IPS DF 19.7 (cell line): ENCODE measurements at regions not wholly inside any gene's neighbourhood (a gene's known extent, or its start where the extent isn't known, plus 50 kb on each side); places are given as distances from the start of the nearest gene placed in this dataset.
"Not testable (repeated sequence)": the region's sequence is repeated elsewhere in the genome, so short reads cannot be mapped to it uniquely, and the experiment has no call there.

ENCODE experiments used
- DNase-seq: peaks from one replicate; pipeline ENCODE4 v3.0.0-alpha.2; 2013; ENCODE audit warnings: low read depth, low spot score

- no peak for DNase-seq
Measured at GRCh38 chr2:136327162-136327852, 209.4 kb upstream of the CXCR4 start.

DNA sequence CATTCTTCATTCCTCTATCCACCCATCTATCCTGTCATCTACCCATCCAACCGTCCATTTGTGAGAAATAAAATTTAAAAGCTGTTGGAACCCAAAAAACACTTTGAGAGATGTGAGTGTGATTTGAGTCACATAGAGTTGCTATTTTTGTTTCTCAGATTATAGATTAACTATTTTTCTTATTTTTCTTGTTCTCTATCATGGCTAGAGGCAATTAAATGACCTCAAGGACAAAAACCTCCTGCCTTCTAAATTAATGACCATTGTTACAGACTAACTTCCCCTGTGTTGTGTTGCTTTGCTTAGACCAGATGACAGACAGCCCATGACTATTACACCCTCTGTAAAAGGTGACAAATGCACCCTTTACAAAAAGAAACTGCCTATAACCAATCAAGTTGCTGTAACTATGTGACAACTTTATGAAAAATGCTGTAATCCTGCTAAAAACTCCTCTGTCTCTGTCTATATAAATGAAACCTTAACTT is 207.9 kb upstream of the CXCR4 start:
- DNase-seq = no peak

GRCh38 chr2:136324966-136325365 is 207.0 kb upstream of the CXCR4 start:
- DNase-seq = no peak

DNA sequence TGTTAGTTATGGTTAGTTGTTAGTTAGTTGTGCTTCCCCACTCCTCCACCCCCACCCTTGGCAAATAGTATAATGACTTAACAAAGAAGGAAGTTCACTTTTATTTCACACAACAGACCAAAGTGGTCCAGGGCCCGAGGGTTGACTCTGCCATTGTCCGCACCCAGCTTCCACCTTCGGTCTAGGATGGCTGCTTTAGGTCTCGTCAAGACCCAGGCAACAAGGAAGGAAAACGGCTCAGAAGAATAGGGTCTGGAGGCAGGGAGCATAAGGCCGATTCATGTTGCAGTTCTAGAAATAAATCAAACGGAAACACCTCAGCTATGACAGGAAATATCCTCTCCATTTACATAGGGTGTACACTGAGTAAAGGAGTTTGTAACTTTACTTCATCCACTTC is 206.0 kb upstream of the CXCR4 start:
- no peak for DNase-seq

DNA sequence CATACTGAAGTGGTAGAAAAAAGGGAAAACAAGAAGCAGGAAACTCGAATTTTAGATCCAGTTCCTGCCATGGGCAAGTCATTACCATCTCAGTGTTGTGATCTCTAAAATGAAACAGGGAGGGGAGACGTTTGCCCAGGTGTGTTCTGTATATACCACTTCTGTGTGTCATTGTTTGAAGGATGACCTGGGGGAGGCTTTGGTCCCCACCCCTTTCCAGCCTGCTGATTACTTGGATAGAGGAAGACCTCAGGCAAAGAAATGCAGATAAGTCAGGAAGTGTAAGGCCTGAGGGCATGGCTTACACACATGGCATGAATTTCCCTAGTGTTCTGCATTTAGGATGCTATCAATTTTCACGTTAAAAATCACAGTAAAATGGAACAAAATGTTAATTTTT is 205.2 kb upstream of the CXCR4 start:
- DNase-seq = no peak

- DNase-seq = no peak
Measured at GRCh38 chr2:136322428-136322827, 204.5 kb upstream of the CXCR4 start.

- DNase-seq = no peak
Measured at GRCh38 chr2:136319651-136320050, 201.7 kb upstream of the CXCR4 start.

DNA sequence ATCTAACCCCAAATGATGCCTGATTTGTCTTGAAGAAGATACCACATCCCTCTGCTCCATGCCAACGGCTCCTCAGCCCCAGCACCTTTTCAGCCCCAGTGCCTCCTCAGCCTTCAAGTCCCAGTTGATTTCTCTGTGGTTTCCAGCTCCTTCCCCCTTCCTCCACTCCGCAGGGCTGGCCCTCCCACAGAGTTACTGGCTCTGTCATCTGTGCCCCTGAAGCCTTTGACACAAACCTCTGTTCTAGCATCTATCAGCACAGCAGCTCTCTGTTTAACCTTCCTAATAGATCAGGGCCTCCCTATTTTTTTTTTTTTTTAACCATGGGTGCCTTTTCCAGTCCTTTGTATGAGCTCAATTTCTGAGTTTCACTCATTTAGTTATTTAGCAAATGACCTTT is 201.3 kb upstream of the CXCR4 start:
- DNase-seq = no peak

- no peak for DNase-seq
Measured at GRCh38 chr2:136314240-136314639, 196.3 kb upstream of the CXCR4 start.

GRCh38 chr2:136312568-136312967 is 194.6 kb upstream of the CXCR4 start:
- not testable (repeated sequence) for DNase-seq

GRCh38 chr2:136310797-136311603 is 193.1 kb upstream of the CXCR4 start:
- DNase-seq = no peak

DNA sequence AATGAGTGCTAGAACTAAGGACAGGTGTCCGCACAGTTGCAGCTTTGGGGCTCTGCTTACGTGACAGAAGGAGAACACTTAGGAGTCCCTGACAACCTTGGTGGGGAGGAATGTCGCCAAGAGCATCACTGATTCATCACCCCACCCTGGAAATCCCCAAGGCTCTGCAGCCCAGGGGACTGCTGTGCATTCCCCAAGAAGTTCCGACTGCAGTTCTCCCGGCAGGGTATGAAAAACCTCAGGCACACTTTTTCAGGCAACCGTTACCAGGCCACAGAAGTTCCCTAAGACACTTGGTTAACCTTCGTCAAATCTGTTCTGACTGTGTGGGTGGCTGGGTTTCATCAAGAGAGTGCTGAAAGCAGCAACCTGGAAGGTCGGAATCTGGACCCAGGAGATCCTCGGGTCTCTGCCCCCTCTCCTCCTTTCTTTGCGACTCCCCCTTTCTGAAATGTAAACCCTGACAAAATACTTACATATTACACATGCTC is 192.1 kb upstream of the CXCR4 start:
- DNase-seq = no peak

DNA sequence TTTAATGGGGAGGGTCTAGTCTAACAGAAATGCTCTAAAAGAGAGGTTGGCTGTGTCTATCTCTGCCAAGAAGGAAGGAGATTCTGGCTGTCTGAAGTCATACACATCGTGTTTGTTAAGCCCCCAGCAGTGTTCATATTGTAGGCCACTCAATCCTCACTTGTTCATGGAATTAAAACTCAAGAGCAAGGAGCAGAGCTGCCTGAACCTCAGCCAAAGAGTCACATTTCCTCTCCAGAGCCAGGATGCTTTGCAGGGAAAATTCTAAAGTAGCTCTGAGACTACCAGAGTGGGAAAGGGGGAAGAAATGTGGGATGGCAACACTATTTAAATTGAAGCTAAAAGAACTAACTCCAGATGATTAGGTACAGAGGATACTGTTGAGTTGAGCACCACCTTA is 190.7 kb upstream of the CXCR4 start:
- DNase-seq = no peak

DNA sequence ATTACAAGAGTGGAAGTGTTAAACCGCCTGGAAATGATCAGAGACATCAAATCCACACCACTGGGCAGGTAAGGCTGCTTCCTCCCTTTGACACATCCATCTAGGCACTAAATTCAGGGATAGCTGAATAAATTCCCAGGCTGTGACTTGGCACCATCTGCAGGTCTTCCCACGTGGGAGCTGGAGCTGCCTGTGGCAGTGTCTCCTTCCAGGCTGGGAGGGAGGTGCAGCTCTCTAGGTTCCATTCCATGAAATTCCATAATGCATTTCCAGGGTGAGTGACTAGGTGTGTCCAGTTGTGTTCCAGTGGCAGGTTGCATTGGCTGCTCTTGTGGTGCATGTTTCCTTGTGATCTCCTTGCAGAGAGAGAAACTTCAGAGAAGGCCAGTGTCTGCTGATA is 188.9 kb upstream of the CXCR4 start:
- no peak for DNase-seq

DNA sequence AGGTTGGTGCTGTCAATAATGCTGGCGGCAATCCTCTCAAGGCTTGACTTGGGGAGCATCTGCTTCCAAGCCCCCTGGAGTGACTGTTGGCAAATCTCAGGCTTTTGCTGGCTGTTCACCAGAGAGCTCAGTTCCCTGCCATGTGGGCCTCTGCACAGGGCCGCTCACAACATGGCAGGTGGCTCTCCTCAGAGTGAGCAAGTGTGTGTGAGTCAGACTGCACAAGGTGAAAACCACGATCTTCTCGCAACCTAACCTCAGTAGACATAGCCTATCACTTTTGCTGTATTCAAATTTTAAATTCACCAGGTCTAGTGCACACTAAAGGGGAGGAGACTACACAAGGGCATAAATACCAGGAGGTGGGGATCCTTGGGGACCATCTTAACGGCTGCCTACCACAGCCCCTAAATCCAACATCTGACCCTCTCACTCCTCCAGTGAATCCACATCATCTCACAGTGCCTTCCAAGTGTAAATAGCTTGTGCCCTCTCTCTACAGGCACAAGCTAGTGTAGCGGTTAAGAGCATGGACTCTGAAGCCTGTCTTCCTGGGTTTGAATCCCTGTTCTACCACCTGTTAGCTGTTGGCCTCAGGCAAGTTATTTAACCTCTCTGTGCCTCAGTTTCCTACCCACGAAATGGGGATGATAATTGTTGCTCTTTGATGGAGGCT is 187.7 kb upstream of the CXCR4 start:
- no peak for DNase-seq

DNA sequence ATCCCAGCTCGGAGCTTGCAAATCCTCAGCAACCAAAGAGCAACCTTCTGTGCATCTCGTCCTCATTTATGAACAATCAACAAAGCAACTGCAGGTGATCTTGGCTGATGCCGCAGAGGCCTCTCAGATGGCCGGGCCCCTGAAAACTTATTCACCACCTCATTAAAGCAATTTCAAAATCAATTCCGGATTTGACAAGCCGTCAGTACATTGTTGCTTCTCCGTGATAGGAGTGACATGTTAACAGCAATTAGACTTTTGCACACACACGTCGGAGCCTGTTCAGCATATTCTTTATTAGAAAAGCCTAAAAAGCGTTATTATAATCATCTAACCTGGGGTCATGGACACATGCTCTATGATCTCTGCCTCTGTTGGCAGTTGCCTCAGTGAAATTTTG is 183.1 kb upstream of the CXCR4 start:
- no peak for DNase-seq

- no peak for DNase-seq
Measured at GRCh38 chr2:136298631-136299030, 180.7 kb upstream of the CXCR4 start.

DNA sequence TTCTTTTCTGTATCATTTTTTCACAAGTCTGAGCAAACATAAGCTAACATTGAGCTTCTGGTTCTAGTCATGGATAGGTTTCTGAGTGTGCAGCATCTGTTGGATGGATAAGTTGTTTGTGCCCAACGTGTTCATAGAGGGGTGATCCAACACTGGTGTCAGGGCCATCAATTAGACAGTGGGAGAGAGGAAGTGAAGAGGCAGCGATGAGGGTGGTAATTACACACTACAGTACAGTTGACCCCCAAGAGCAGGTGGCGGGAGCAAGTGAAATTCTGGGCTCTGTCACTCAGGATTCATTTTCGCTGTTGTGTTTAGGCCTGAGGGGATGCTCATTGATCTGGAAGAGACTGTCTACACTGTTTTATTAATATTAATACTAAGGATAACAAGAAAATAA is 180.0 kb upstream of the CXCR4 start:
- no peak for DNase-seq

- DNase-seq = no peak
Measured at GRCh38 chr2:136297312-136297711, 179.4 kb upstream of the CXCR4 start.

GRCh38 chr2:136295168-136295567 is 177.2 kb upstream of the CXCR4 start:
- DNase-seq = no peak

DNA sequence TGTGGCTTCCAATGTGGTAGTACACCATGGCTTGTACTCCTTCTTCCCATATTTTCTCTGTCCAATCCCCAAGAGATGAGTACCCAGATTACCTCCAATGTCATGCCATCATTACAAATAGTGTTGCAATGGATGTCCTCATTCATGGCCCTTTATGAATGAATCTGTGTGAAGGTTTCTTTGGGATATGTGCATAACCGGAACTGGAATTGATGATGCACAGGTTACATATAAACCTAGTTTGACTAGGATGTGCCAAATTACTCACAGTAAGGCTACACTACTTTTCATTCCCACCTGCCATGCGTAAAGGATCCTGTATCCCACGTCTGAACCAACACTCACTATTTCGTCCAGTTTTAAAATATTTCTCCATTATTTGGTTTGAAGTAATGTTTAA is 173.9 kb upstream of the CXCR4 start:
- DNase-seq = no peak

DNA sequence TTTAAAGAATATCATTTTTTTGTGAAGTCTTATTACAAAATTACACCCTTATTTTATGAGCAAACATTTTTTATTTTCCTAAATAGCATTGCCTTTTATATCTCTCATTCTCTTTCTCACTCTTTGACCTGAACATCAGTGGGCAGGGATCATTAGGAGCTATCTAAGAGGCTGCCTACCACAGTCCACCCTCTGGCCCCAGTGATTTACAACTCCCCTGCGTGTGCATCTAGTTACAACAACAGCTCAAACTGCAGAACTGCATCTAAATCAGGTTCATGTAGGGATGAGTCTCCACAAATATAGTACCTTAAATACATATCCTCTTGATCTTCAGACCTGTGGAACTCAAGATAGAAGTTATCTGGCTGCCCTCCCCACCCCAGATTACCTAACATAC is 172.4 kb upstream of the CXCR4 start:
- no peak for DNase-seq
